ENCODE measurements at regions not wholly inside any gene's neighbourhood (a gene's known extent, or its start where the extent isn't known, plus 50 kb on each side); places are given as distances from the start of the nearest gene placed in this dataset.

DNA sequence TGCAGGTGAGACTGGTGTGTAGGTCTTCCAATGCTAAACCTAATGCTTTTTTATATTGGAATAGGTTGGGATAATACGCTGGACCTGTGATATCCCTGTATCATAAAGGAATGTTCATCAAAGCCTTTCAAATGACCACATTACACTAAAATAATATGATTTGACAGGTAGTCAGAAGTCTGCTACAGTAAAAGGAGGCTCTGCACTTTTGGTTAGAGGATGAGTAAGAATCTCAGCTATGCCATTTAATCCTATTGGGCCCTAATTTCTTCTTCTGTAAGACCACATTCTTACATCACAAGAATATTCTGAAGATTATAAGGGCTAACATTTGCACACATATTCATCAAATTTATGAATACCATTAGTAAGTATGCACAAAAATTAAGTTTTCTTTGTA lies 250.5 kb upstream of the FLRT2 start:
- no peak for TF ChIP-seq MYC (IDR thresholded peaks at IDR 0.05; ENCODE audit: low read depth, low read length)
- TF ChIP-seq POLR2A (IDR thresholded peaks at IDR 0.05; ENCODE audit: extremely low read depth, insufficient read length), result no peak
- TF ChIP-seq, protein P1, sequence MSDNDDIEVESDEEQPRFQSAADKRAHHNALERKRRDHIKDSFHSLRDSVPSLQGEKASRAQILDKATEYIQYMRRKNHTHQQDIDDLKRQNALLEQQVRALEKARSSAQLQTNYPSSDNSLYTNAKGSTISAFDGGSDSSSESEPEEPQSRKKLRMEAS (IDR thresholded peaks at IDR 0.05; ENCODE audit: low read depth, low read length), result no peak
- TF ChIP-seq, protein P2, sequence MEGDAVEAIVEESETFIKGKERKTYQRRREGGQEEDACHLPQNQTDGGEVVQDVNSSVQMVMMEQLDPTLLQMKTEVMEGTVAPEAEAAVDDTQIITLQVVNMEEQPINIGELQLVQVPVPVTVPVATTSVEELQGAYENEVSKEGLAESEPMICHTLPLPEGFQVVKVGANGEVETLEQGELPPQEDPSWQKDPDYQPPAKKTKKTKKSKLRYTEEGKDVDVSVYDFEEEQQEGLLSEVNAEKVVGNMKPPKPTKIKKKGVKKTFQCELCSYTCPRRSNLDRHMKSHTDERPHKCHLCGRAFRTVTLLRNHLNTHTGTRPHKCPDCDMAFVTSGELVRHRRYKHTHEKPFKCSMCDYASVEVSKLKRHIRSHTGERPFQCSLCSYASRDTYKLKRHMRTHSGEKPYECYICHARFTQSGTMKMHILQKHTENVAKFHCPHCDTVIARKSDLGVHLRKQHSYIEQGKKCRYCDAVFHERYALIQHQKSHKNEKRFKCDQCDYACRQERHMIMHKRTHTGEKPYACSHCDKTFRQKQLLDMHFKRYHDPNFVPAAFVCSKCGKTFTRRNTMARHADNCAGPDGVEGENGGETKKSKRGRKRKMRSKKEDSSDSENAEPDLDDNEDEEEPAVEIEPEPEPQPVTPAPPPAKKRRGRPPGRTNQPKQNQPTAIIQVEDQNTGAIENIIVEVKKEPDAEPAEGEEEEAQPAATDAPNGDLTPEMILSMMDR (IDR thresholded peaks at IDR 0.05; ENCODE audit: low read depth, low read length), result no peak
- H3K4me3 ChIP-seq (ENCODE audit: low read depth, low read length), result no peak overlapping the region
- no peak for DNase-seq (ENCODE audit: low read depth)

DNA sequence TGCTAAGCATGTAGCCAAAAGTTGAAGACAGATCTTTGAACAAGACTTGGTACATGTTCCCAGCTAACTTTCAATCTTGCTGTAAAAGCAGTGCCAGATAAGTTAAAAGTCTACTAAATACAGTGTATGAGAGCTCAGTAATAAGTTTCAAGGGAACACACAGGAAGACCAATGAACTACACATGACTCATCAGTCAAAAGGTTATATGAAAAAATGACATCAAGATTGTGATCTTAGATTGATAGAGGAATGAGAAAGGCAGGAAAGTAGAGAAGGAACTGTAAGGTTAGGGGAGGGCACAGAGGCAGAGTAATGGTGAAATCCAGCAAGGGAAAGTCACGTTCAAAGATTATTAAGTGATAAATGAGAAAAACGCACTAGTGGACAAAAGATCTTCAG lies 249.9 kb upstream of the FLRT2 start:
- DNase-seq (ENCODE audit: low read depth), result no peak
- H3K4me3 ChIP-seq (ENCODE audit: low read depth, low read length), result no peak overlapping the region
- TF ChIP-seq, protein P2 (IDR thresholded peaks at IDR 0.05; ENCODE audit: low read depth, low read length), result no peak
- TF ChIP-seq MYC (IDR thresholded peaks at IDR 0.05; ENCODE audit: low read depth, low read length) (no peak), POLR2A (IDR thresholded peaks at IDR 0.05; ENCODE audit: extremely low read depth, insufficient read length) (no peak)
- TF ChIP-seq, protein P1 (IDR thresholded peaks at IDR 0.05; ENCODE audit: low read depth, low read length), result no peak

DNA sequence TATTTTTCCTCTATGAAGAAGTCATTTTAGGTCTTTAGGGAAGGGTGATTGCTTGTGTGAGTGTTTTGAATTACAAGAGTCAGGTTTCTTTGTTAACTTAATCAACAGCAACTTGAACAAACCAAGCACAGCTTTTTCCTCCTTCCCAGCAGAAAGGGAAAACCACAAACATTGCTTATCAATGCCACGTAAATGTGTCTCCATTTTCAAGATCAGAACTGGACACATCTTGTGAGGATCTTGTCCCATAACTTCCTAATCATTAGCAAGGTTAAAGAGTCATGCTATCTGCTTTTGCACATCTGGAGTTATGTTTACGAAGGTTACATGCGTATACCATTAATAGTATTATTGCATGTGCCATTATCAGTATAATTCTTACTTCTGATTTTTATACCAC lies 248.0 kb upstream of the FLRT2 start:
- TF ChIP-seq, protein P2 (IDR thresholded peaks at IDR 0.05; ENCODE audit: low read depth, low read length), result no peak
- TF ChIP-seq, protein P1 (IDR thresholded peaks at IDR 0.05; ENCODE audit: low read depth, low read length), result no peak
- no peak for TF ChIP-seq MYC (IDR thresholded peaks at IDR 0.05; ENCODE audit: low read depth, low read length)
- TF ChIP-seq POLR2A (IDR thresholded peaks at IDR 0.05; ENCODE audit: extremely low read depth, insufficient read length), result no peak
- DNase-seq (ENCODE audit: low read depth), result no peak
- H3K4me3 ChIP-seq (ENCODE audit: low read depth, low read length), result no peak overlapping the region

DNA sequence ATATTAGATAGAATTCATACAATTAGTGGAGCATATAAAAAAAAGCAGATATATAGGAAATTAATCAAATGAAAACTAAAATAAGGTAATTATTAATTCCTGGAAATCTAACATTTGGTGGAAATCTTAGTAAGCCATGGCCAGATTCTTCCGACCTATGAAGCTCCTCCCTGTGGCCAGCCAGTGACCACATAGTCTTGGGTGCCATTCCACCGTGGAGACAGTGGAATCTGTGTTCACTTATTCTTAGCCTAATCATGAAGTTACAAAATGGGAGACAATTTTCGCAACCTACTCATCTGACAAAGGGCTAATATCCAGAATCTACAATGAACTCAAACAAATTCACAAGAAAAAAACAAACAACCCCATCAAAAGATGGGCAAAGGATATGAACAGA lies 241.9 kb upstream of the FLRT2 start:
- H3K4me3 ChIP-seq (ENCODE audit: low read depth, low read length), result no peak overlapping the region
- TF ChIP-seq, protein P2 (IDR thresholded peaks at IDR 0.05; ENCODE audit: low read depth, low read length), result no peak
- TF ChIP-seq MYC (IDR thresholded peaks at IDR 0.05; ENCODE audit: low read depth, low read length), result no peak
- TF ChIP-seq POLR2A (IDR thresholded peaks at IDR 0.05; ENCODE audit: extremely low read depth, insufficient read length), result no peak
- TF ChIP-seq, protein P1 (IDR thresholded peaks at IDR 0.05; ENCODE audit: low read depth, low read length), result no peak
- DNase-seq (ENCODE audit: low read depth), result no peak

DNA sequence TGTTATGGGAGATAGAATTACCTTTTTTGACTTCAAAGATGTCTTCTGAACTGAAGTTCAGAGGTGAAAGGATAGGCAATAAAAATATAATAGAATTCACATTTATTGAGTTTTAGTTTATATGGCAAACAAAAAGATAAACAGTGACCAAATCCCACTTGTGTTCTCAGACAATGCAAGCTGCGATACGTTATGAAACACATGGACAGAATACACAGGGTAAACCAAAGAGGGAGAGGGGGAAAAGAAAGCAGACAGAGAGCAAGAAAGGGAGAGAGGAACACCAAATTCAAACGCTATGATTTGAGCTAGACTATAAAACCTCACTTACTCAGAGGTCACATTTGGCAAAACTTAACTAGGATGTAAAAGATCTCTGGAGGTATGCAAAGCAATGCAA lies 238.2 kb upstream of the FLRT2 start:
- H3K4me3 ChIP-seq (ENCODE audit: low read depth, low read length), result no peak overlapping the region
- TF ChIP-seq, protein P2 (IDR thresholded peaks at IDR 0.05; ENCODE audit: low read depth, low read length), result no peak
- no peak for TF ChIP-seq MYC (IDR thresholded peaks at IDR 0.05; ENCODE audit: low read depth, low read length)
- no peak for TF ChIP-seq POLR2A (IDR thresholded peaks at IDR 0.05; ENCODE audit: extremely low read depth, insufficient read length)
- TF ChIP-seq, protein P1 (IDR thresholded peaks at IDR 0.05; ENCODE audit: low read depth, low read length), result no peak
- no peak for DNase-seq (ENCODE audit: low read depth)

Measured in NB4 (cell line).